ENCODE measurements at regions not wholly inside any gene's neighbourhood (a gene's known extent, or its start where the extent isn't known, plus 50 kb on each side); places are given as distances from the start of the nearest gene placed in this dataset.

GRCh38 chr1:218571491-218571890 lies 226.4 kb downstream of the TGFB2 start:
- no peak for TF ChIP-seq CTCF (IDR thresholded peaks at IDR 0.05; ENCODE audit: low read depth, low read length)
- DNase-seq (ENCODE audit: low read depth in 2 of 2): no peak
- no peak overlapping the region for H3K4me3 ChIP-seq (replicated peaks in 1 of 2; ENCODE audit: low read depth in 2 of 2, low read length in 2 of 2)

GRCh38 chr1:218572050-218572449 lies 226.9 kb downstream of the TGFB2 start:
- DNase-seq (ENCODE audit: low read depth in 2 of 2): no peak
- no peak for TF ChIP-seq CTCF (IDR thresholded peaks at IDR 0.05; ENCODE audit: low read depth, low read length)
- no peak overlapping the region for H3K4me3 ChIP-seq (replicated peaks in 1 of 2; ENCODE audit: low read depth in 2 of 2, low read length in 2 of 2)

GRCh38 chr1:218573925-218574324 lies 228.8 kb downstream of the TGFB2 start:
- no peak for TF ChIP-seq CTCF (IDR thresholded peaks at IDR 0.05; ENCODE audit: low read depth, low read length)
- no peak overlapping the region for H3K4me3 ChIP-seq (replicated peaks in 1 of 2; ENCODE audit: low read depth in 2 of 2, low read length in 2 of 2)
- no peak for DNase-seq (ENCODE audit: low read depth in 2 of 2)

- no peak overlapping the region for H3K4me3 ChIP-seq (replicated peaks in 1 of 2; ENCODE audit: low read depth in 2 of 2, low read length in 2 of 2)
- no peak for TF ChIP-seq CTCF (IDR thresholded peaks at IDR 0.05; ENCODE audit: low read depth, low read length)
- DNase-seq (ENCODE audit: low read depth in 2 of 2): no peak
Measured at GRCh38 chr1:218575079-218575478, 229.9 kb downstream of the TGFB2 start.

GRCh38 chr1:218575856-218576255 lies 230.7 kb downstream of the TGFB2 start:
- no peak overlapping the region for H3K4me3 ChIP-seq (replicated peaks in 1 of 2; ENCODE audit: low read depth in 2 of 2, low read length in 2 of 2)
- no peak for DNase-seq (ENCODE audit: low read depth in 2 of 2)
- no peak for TF ChIP-seq CTCF (IDR thresholded peaks at IDR 0.05; ENCODE audit: low read depth, low read length)

GRCh38 chr1:218582646-218583045 lies 237.5 kb downstream of the TGFB2 start:
- no peak overlapping the region for H3K4me3 ChIP-seq (replicated peaks in 1 of 2; ENCODE audit: low read depth in 2 of 2, low read length in 2 of 2)
- no peak for TF ChIP-seq CTCF (IDR thresholded peaks at IDR 0.05; ENCODE audit: low read depth, low read length)
- no peak for DNase-seq (ENCODE audit: low read depth in 2 of 2)

- no peak for TF ChIP-seq CTCF (IDR thresholded peaks at IDR 0.05; ENCODE audit: low read depth, low read length)
- peak in 1 of 2 donors; percentile 70 for DNase-seq (ENCODE audit: low read depth in 2 of 2)
- no peak overlapping the region for H3K4me3 ChIP-seq (replicated peaks in 1 of 2; ENCODE audit: low read depth in 2 of 2, low read length in 2 of 2)
Measured at GRCh38 chr1:218584418-218585155, 239.5 kb downstream of the TGFB2 start.
